H7 (cell line): ENCODE measurements at regions not wholly inside any gene's neighbourhood (a gene's known extent, or its start where the extent isn't known, plus 50 kb on each side); places are given as distances from the start of the nearest gene placed in this dataset.

Source experiments
- DNase-seq: peaks from one replicate; pipeline ENCODE4 v3.0.0; 2012
- H3K27me3 ChIP-seq: 2 replicates; pipeline ENCODE4 v1.6.0; 2011; ENCODE audit warnings: mild to moderate bottlenecking, low read length; ENCODE audit not compliant: control insufficient read depth, insufficient read depth
- H3K36me3 ChIP-seq: replicated peaks from 2 replicates; pipeline ENCODE4 v1.5.1; 2011; ENCODE audit warnings: low read length; ENCODE audit not compliant: control insufficient read depth, insufficient read depth
- H3K4me3 ChIP-seq: 2 replicates; pipeline ENCODE4 v1.5.1; 2011; ENCODE audit warnings: low read depth, mild to moderate bottlenecking, control low read depth, low read length, moderate library complexity; ENCODE audit not compliant: insufficient read depth

DNA sequence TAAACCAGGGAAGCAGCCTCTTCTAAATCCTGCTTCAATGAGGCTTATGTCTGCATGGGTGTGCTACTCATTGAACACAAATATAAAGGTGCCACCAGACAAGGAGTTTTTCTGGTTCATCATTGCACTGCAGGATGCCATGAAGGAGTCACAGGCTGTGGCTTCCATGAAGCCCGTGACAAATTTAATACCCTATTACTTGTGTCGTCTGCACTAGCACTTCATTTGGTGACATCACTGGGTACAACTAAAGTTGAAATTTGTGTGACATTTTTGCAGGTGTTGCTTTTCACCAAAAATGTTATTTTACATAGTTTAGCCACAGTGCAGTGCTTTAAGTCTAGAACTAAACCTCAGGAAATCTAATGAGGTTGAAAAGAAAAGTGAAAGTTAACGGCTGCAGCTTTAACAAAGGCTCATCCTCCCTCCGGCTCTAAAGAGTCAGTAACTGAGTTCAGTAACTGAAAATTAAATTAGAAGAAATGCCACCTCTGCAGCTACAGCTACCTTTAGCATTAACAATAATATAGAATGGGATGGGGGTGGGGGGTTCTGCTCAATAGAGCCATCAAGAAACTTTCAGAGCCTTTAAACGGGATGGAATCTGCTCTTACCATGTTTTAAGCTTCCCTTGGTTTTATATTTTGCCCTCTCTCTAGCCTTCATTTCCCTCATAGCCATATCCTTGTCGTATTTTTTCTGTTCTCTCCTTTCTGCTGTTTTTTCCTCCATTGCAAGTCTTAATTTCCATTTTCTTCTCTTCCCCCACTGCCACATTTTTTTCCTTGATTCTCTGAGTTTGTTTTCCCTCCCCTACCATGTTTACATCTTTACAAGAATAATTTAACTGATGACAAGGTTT is 233.8 kb upstream of the TMEM161B start:
- no peaks in the 10 kb centered on the region for H3K36me3 ChIP-seq
- no peak overlapping the region for H3K4me3 ChIP-seq
- no peak for DNase-seq
- H3K27me3 ChIP-seq, result no peaks in the 10 kb centered on the region

DNA sequence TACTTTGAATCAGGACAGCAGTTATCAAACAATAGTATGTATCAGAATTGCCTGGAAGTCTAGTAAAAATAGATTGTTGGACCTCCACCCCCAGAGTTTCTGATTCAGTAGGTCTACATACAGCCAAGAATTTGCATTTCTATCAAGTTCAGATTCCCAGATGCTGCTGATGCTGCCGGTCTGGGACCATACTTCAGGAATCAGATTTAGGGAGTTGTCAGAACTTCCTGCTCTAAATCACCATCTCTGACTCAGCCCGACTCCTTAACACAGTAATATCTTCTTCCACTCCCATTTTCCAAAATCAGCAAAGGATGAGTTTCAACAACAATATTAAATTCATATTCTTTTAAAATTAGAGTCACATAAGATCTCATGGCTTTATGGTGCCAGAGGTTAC is 227.2 kb upstream of the TMEM161B start:
- Histone ChIP-seq H3K4me3 (no peak overlapping the region), H3K27me3 (no peaks in the 10 kb centered on the region), H3K36me3 (no peaks in the 10 kb centered on the region)
- DNase-seq, result no peak

DNA sequence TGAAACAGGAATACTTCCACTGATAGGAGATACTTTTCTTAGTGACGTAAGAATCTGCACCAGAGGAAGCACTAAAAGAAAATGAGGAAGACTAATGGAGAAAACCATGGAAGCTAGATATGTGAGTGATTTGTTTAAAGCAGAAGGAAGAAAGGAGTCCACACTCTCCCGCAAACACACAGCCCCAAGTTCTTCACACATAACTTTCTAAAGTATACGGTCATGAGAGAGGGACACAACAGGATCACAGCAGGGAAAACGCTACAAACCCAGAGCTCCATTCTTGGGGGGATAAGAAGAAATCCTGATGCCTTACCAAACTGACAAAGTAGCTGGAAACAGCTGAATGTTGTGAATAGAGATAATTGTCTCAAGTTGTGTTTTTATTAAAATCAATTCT is 222.2 kb upstream of the TMEM161B start:
- Histone ChIP-seq H3K36me3 (no peaks in the 10 kb centered on the region), H3K27me3 (no peaks in the 10 kb centered on the region; the same call in 1 of the 2 replicates), H3K4me3 (no peak overlapping the region)
- peak; percentile 3 for DNase-seq

DNA sequence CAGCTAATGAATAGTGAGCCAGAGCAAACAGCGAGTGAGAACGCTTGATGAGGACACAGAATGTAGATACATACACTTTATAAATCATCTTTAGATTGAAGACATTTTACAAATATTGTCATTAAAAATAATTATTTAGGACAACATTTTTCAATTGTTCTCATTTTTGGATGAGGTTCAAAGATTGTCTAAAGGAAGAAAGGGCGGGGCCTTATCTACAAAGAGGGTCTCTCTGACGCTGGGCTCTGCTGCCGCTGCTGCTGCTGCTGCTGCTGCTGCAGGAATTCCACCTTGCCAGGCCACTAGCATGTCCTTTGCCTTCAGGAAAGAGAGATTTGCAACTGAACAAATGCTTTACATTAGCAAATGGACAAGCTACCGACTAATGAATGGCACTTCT is 220.7 kb upstream of the TMEM161B start:
- Histone ChIP-seq H3K4me3 (no peak overlapping the region), H3K27me3 (no peaks in the 10 kb centered on the region; the same call in 1 of the 2 replicates), H3K36me3 (no peaks in the 10 kb centered on the region)
- DNase-seq, result no peak

DNA sequence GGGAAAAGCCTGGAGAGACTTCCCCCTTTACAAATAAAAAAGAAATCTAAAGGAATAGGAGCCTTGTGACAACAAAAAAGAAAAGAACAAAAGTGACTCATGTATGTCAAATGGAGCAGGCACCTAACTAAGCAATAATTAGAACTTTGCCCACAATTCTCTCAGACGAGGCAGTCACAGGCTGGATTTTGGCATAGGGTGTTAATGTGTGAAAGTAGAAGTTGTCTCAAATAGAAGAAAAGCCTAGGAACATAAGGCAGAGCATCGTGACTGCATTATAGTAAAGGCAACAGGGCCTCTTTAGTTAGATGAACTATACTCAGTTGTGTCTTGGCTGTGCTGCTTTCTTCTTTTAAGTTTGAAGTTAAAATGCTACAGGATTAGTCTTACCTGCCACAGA is 219.9 kb upstream of the TMEM161B start:
- H3K27me3 ChIP-seq, result no peaks in the 10 kb centered on the region; the same call in 1 of the 2 replicates
- H3K36me3 ChIP-seq, result no peaks in the 10 kb centered on the region
- H3K4me3 ChIP-seq, result no peak overlapping the region

DNA sequence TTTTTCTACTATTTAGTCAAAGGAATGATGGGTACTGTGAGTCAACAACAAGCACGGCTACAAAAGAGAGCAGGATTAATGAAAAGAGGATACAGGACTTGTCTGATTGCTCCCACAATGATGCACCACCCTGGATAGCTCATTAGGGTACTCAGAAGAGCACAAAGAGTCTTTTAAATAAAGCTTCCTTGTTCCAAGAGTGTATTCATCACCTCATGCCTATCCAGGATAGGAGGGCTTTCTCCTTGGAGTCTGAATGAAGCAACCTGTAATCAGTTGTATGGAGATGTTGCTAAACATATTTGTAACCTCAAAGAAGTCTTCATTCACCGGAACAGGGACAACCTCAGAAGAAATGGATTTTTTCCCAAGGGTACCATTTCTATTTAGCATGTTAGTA is 219.5 kb upstream of the TMEM161B start:
- no peak overlapping the region for H3K4me3 ChIP-seq
- no peaks in the 10 kb centered on the region for H3K36me3 ChIP-seq
- H3K27me3 ChIP-seq, result no peaks in the 10 kb centered on the region; the same call in 1 of the 2 replicates
- DNase-seq, result no peak

More for the DNA sequence above, 219.9 kb upstream of the TMEM161B start:
- no peak for DNase-seq

DNA sequence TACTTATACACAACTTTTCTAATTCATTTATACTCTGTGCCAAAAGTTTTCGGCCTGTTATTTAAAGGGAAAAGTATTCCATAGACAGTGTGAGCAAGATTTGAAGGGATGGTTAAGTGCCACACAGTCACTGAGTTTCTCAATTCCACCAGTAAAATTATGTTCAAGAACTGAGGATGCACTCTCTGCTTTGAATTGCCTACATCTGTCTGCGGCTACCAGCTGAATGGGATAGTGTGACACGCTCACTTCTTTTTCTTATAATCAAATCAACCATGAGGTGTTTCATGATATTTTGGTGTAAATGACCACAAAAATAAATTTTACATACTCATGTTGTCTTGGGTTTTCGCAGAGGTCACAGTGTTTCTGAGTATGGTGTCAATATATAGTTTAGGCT is 218.4 kb upstream of the TMEM161B start:
- H3K36me3 ChIP-seq, result no peaks in the 10 kb centered on the region
- DNase-seq, result no peak
- no peaks in the 10 kb centered on the region; the same call in 1 of the 2 replicates for H3K27me3 ChIP-seq
- no peak overlapping the region for H3K4me3 ChIP-seq

DNA sequence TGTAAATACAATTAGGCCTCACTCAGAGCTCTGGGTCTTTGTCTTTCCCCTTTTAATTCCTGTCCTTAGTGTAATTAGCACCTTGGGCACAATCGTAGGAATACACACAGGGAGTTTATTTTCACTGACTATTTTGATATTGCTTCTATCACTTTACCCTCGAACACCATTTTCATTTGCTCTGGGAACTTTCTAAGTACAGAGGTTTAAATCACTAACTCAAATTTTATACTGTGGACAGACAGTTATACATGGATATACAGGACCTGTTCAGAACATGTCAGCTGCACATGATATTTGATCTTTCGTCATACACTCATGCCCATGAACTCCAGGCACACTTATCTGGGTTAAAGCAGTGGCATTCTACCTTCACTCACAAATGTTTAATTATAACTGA is 217.8 kb upstream of the TMEM161B start:
- no peaks in the 10 kb centered on the region; the same call in 1 of the 2 replicates for H3K27me3 ChIP-seq
- H3K4me3 ChIP-seq, result no peak overlapping the region
- no peak for DNase-seq
- no peaks in the 10 kb centered on the region for H3K36me3 ChIP-seq

DNA sequence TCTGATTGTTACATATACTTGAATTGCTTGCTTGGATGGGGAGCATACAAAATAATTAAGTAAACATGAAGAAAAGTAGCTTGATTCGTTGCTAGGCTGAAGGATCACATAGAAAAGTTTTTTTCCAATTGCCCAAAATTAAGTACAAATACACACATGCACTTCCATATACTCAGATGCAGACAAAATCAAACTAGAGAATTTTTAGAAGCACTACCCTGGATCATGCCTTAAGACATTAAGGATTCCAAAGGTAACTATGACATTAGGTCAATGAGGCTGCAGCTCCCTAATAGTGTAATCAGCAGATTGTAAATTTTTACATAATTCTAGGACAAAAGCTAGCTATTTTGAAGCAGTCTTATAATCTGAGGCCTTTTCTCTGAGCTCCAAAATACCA is 216.9 kb upstream of the TMEM161B start:
- Histone ChIP-seq H3K4me3 (no peak overlapping the region), H3K27me3 (no peaks in the 10 kb centered on the region; the same call in 1 of the 2 replicates), H3K36me3 (no peaks in the 10 kb centered on the region)
- no peak for DNase-seq

DNA sequence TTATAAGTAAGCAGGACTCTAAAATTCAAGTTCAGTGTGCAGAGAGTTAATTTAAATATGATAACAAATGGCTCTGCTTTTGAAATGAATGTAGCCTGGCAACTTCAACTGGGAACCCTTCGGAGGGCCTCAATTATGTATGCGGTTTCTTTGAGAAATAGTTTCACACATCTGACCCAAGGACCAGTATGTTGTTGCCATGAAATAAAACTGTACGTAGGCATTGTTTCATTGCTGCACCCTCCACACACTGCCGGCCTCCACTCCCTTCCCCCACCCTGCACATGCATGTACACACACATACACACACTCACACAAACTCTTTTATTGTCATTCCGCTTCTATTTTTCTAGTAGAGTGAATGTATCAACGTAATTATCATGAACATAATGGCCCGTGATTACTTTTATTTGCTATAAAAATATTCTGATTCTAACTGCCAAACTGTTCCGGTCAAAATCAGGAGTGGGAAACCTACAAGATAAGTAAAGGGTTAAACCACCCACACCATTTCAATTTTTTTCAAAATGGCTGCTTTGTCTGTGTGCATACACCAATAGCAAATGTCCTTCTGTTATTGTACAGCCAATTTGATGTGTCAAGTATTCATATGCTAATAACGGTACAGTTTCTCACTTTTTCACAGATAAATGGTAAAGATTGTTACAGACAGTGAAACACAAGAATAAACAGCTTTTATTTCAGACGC is 215.5 kb upstream of the TMEM161B start:
- Histone ChIP-seq H3K36me3 (no peaks in the 10 kb centered on the region), H3K27me3 (no peaks in the 10 kb centered on the region), H3K4me3 (no peak overlapping the region)
- no peak for DNase-seq

DNA sequence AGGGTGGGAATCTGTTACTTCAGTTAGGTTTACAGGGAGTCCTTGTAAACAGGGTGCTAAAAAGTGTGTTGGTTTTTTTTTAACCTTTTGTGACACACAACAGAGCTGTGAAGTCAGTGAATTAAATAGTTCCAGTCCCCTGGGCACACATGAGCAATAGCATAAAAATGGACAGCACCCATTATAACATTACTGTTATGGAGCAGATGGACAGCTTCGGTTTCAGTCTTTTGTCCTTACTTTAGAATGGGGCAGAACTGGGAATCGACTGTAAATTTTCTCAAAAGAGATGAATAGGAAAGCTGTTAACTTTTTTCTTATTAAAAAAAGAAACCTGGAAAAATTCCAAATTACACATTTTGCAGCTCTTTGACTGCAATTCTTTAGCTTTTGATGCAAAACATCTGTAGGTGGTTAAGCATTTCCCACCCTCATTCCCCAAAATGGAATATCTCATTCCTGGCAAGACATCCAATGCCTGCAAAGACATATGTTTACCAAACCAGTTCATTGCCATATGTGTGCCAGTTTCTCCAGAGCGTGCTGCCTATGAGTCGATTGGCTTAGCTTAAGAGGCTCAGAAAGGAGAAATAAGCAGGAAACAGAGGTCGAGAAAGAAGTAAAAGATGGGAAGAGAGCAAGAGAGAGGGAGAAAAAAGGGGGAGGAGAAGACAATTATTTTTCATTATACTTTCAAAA is 212.3 kb upstream of the TMEM161B start:
- no peaks in the 10 kb centered on the region for H3K36me3 ChIP-seq
- DNase-seq, result no peak
- H3K4me3 ChIP-seq, result no peak overlapping the region
- no peaks in the 10 kb centered on the region for H3K27me3 ChIP-seq

DNA sequence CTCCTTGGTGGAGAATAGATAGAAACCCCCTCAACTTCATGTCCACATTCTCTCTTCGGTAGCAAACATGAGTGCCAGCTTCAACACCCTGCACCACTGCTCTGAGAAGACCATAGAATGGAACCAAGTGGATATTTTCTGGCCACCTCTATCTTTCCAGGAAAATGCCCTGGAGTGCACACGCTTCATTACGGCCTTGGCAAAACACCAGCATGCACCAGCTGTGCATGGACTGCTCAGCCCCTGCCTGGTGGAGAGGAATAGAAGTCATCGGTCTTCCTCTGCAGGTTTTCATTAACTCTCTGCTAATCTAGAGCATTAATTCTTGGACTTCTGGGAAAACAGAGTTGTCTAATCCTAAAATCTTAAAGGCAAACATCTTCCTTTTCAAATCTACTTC is 211.6 kb upstream of the TMEM161B start:
- no peak for DNase-seq
- H3K4me3 ChIP-seq, result no peak overlapping the region
- no peaks in the 10 kb centered on the region for H3K27me3 ChIP-seq
- no peaks in the 10 kb centered on the region for H3K36me3 ChIP-seq

DNA sequence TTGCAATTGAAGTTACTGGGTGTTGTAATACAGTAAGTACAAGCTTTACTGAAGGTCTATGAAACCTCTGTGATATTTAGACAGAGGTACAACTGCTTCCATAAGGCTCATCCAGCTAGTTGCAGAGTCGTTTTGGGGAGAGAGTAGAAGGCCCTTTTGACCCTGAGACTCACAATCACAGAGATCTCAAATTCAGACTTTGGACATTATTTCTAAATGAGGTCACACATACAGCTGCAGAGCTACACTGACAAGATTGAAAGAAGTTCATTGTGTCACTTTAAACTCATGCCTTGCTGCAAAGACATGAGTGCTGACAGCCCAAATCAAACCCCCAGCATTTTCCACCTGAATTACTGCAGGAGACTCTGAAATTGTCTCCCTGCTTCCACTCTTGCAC is 205.9 kb upstream of the TMEM161B start:
- Histone ChIP-seq H3K27me3 (no peaks in the 10 kb centered on the region), H3K4me3 (no peak overlapping the region), H3K36me3 (no peaks in the 10 kb centered on the region)
- no peak for DNase-seq

DNA sequence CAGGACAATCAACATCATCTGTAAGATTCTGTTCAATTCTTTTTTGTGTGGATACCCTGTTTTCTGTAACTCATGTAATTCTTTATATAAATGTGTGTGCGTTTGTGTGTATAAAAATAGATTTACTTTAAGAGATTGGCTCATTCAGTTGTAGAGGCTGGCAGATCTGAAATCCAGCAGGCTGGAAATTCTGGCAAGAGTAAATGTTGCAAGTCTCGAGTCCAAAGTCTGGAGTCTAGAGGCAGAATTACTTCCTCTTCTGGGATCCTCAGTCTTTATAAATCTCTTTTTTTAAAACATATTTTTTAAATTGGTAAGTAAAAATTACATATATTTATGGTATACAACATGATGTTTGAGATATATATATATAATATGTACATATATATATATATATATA is 202.1 kb upstream of the TMEM161B start:
- H3K36me3 ChIP-seq, result no peaks in the 10 kb centered on the region
- H3K4me3 ChIP-seq, result no peak overlapping the region
- no peaks in the 10 kb centered on the region for H3K27me3 ChIP-seq
- DNase-seq, result no peak

DNA sequence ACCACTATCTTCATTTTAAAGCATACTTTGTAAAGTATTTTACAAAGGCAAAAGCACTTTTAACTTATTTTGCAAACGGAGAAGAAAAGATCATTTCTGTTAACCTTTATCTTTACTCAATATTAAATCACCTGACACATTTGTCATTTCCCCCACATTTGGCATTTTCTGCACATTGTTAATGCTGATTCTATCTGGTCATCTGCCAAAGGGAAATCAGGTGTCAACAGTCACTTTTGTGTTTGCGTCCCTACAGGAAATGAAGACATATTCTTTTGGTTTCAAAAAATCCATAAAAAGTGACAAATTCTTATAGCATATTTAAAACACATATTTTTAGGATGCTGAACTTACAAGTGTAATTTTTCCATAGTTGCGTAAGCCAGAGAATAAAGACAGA is 191.3 kb upstream of the TMEM161B start:
- Histone ChIP-seq H3K4me3 (no peak overlapping the region), H3K27me3 (no peaks in the 10 kb centered on the region), H3K36me3 (no peaks in the 10 kb centered on the region)
- no peak for DNase-seq
